GM19452 (cell line): ENCODE measurements at regions not wholly inside any gene's neighbourhood (a gene's known extent, or its start where the extent isn't known, plus 50 kb on each side); places are given as distances from the start of the nearest gene placed in this dataset.
"Not testable (repeated sequence)": the region's sequence is repeated elsewhere in the genome, so short reads cannot be mapped to it uniquely, and the experiment has no call there.

Experiments
- ATAC-seq: cut with Tn5 transposase; IDR thresholded peaks from one replicate; pipeline ENCODE4 v1.9.1; 2021; ENCODE audit not compliant: unreplicated experiment

DNA sequence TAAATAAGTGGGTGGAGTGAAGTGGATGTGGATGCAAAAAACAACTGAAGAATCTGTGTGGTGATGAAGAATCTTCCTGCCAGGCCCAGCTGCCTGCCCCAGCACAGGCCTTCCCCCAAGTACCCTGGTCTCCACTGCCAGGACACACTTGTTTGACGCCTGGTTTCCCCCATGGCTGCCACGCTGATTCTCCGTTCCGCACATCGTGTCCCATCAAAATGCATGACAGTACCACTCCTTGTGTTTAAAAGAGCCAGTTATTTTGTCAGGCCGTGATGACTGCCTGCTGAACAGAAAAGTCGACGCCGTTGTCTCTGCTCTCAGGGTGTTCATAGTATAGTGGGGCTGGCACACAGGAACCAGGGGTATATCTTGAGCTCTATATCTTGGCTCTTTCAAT, 50.3 kb upstream of the KYNU start:
- ATAC-seq = no peak

DNA sequence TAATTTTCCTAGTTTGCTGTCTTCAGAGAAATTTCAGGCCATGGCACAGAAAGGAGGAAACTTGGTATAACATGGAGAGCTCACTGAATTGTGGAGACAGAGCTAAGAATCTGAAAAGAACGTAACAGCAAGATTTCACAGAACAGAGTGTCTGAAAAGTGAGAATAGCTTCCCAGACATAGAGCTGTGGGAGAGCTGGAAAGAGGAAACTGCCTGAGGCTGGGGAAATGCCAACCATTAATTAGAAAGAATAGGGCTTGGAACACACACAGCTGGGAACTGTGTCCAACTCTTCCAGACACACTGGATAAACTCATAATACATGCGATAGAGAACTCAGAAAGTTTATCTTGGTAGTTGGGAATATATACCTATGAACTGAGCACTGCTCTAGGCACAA, 51.6 kb upstream of the KYNU start:
- ATAC-seq = no peak

DNA sequence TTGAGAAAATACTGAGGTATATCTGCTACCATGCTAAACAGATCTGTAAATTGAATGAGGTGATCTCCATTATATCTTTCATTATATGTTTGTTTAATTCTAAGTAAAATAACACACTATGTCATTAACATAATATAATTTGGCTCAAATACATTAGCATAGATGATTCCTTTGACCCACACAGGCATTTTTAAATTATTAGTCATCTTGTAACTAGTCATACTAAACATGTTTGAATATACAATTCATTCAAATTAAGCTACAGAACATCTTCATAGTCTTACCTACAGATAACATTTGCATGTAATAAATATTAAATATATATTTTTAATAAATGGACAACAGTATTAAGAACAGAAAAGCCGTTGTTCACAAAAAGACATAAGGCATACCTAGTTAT, 52.7 kb upstream of the KYNU start:
- ATAC-seq = no peak

DNA sequence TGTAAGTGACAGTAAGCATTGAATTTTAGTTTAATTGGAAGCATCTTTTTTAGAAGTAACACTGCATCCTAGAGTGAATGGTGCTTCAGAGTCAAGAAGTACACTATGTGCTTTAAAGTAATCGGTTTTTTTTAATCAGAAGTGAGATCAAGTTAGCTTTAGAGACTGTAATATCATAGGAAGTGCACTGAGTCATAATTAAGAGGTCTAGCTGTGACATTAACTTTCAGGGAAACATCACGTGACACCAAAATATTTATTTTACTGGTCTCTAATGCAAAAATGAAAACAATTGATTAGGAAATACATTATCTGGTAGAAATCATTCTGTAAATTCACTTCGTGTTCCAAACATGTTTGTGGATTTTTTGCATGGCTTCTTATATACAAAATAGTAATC, 55.3 kb upstream of the KYNU start:
- no peak for ATAC-seq

DNA sequence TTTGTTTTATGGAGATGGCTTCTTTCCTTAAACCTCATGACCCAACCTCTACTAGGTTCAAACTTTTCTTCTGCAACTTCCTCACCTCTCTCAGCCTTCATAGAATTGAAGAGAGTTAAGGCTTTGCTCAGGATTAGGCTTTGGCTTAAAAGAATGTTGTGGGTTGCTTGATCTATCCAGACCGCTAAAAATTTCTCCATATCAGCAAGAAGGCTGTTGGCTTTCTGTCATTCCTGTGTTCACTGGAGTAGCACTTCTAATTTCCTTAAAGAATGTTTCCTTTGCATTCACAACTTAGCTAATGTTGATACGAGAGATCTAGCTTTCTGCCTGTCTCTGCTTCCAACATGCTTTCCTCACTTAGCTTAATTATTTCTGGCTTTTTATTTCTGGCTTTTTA, 58.1 kb upstream of the KYNU start:
- no peak for ATAC-seq

DNA sequence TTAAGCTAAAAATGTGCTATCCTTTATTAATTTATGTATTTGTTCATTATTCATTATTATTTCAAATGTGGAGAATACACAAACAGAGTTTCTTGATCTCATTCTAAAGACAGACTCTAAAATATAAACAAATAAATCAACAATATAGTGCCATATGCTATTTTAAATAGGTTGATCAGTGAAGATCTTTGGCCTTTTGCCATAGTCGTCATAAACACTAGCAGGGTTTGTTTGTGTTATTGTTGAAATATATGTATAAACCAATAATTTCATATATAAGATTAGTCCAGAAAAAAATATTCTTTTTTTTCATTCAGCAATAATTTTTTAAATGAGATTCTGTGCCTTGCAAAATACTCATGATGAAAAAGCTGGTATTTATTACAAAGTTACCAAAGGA, 62.1 kb upstream of the KYNU start:
- ATAC-seq = no peak

DNA sequence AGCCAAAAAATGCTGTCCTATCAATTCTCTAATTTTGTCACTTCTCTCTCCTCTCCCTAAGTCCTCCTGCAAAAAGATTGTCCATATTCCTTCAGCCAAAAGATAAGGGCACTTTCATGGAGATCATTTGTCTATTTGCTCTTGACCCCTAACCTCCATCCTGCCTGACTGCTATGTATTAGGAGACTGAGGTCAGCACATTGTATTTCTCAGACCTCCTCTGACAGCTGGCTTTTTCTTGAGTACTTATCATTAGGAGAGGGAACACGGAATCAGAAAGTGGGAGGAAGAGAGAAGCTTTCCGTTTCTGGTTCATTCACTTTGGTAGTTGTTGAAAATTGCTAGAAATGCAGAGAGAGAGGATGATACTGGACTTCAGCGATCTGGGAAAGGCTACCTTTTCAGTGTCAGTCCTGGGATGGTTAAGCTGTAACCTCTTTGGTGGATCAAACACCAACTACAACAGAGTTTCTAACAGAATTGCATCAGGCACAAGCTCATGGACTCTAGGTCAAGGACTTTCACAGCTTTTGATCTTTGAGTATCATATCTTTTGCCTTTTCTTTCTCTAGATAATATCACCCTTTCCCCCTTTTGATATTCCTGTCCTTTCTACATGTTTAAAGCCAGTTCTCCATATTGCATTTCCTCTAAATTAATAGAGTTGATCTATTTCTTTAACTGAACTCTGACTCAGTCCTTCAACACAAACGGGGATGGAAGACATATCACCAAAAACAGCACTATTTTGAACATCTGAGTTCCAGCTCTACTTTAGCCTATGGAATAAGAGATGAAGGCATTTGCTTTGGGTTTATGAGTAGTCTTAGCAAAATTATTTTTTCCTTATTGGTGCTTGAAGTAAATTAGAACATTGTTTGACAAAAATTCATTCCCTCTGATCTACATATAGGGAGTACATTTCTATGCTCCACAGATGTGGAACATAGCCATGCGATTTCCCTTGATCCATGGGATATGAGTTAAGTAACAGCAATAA, 63.3 kb upstream of the KYNU start:
- ATAC-seq = no peak

DNA sequence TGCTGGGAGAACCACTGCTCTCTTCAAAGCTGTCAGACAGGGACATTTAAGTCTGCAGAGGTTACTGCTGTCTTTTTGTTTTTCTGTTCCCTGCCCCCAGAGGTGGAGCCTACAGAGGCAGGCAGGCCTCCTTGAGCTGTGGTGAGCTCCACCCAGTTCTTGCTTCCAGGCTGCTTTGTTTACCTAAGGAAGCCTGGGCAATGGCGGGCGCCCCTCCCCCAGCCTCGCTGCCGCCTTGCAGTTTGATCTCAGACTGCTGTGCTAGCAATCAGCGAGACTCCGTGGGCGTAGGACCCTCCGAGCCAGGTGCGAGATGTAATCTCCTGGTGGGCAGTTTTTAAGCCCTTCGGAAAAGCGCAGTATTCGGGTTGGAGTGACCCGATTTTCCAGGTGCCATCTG, 65.8 kb upstream of the KYNU start:
- ATAC-seq = not testable (repeated sequence)

DNA sequence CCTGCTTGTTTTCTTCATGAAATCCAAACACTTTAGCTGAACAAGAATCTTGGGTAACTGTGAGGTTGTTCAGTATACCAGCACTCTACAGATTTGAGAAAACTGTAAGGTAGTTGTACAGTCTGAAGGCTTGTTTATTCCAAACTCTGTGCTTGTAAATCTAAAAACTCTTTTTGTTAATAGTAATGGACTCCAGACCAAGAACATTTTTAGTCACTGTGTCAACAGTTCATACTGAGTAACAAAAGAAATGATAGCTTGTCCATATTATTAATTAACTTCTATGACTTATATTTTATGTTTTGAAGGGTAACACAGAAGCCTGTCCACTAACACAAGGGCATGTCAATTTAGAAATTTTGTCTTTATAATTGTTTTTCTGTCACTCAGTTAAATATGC, 72.2 kb upstream of the KYNU start:
- no peak for ATAC-seq

DNA sequence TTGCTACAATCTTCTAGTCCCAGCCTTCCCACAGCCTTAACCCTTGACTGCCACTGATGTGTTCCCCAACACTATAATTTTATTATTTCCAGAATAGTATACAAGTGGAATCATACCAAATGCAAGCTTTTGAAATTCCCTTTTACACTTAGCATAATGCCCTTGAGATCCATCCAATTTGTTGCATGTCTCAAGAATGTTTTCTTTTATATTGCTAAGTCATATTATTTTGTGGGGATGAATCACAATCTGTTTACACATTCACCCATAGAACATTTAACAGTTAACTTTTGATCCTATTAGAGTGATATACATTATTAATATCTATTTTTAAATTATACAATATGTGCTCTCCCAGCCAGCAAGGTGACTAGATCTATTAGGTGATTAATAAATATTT, 74.3 kb upstream of the KYNU start:
- ATAC-seq = no peak

DNA sequence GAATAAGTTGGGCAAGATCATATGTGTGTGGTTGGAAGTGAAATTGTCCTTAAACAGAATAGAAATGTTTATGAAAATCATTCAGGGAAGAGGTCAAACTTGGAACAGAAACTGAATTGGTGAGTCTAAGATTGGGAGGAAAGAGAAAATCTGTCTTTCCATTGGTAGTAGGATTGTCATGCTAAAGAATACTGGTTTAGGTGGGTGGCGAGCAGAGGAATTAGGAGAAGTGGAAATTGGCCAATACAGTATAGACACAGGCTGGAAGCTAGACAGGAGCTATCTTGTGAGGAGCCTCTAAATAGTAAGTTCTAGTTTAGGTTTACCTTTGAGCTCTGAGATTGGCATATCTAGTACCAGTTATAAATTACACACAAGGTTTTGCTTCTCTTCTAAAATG, 80.9 kb upstream of the KYNU start:
- ATAC-seq = no peak

DNA sequence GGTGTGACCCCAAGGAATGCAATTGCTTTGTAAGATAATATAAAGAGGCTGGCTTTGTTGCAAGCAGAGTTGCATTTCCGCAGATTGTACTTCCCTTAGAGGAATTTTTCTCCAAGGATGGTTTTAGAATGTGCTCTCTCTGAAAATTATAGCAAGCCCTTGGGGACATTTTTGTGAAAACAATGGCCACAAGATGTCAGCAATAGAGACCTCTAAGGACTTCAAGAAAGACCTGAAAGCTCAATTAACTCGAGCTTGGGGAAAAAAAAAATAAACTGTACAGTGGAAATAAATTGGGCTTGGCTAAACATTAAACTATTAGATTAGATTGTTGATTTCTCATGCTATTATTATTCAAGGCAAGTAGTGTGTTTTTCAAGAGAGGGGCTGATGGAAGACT, 81.3 kb upstream of the KYNU start:
- ATAC-seq = no peak

DNA sequence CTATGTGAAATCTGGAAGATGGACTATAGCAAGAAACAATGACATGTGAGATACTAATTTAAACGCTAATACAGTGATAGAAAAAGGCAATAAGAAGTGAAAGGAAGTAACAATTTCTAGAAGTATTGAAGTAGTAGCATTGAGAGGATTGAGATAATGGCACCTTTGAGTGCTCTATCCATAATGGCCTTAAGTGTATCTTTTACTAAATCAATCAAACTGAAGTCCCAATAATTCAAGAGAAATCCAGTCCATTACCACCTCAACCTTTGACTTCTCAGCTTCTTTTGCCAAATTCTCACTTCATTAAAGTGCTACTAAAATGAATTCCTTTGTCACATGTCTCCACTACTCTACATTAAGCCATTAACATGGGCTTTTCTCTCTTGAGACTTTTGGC, 82.6 kb upstream of the KYNU start:
- ATAC-seq = no peak

DNA sequence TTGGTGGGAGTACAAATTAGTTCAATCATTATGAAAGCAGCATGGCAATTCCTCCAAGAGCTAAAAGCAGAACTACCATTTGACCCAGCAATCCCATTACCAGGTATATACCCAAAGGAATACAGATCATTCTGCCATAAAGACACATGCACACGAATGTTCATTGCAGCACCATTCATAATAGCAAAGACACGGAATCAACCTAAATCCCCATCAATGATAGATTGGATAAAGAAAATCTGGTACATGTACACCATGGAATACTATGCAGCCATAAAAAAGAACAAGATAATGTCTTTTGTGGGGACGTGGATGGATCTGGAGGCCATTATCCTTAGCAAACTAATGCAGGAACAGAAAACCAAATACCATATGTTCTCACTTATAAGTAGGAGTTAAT, 85.1 kb upstream of the KYNU start:
- ATAC-seq = not testable (repeated sequence)

DNA sequence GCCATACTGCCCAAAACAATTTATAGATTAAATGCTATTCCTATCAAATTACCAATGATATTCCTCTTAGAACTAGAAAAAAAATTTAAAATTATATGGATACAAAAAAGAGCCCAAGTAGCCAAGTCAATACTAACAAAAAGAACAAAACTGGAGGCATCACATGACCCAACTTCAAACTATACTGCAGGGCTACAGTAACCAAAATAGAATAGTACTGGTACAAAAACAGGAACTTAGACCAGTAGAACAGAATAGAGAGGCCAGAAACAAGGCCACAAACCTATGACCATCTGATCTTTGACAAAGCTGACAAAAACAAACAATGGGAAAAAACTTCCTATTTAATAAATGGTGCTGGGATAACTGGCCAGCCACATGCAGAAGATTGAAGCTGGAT, 86.1 kb upstream of the KYNU start:
- no peak for ATAC-seq

DNA sequence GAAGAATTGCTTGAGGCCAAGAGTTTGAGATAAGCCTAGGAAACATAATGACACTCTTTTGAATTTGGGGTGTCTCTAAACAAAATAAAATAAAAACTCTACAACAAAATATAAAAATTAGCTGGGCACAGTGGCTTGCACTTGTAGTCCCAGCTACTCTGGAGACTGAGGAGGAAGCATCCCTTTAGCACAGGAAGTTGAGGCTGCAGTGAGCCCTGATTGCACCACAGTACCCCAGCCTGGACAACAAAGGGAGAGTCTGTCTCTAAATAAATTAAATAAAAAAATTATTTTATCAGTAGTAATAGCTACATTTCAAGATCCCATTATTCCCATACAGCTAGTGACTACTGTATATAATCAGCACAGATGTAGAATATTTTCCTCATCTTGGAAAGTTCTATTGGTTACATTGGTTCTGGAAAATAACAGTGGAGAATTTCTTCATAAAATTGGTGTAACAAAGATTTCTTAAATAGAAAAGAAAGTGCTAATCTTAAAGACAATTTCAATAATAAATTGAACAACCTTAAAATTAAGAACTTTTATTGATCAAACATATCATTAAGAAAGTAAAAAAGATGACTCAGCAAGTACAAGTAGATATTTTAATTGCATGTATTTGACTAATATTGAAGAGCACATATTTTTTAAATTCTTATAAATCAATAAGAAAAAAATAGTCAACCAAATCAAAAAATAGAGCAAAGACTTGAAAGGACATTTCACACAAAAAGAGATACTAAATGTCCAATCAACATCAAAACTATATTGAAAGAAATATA, 90.4 kb upstream of the KYNU start:
- ATAC-seq = no peak

DNA sequence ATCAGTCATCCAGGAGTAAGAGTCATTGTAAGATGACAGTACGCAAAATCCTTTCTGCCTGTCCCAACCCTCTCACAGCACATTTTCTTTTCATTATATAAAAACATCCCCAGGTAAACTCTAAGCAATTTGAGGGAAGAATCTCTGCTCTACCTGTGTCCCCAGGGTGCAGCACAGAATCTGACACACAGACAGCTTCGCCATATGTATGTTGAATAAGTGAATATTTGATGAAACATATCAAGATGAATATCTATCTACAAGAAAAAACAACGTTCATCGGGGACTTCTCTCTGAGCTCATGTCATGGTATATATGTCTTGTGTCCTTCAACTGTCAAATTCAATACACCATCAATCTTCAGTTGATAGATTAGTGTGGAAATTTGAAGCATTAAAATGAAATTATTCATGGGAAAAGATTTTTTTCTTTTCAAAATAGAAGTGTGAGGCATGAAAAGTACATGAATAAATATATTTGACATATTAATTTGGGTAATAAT, 94.5 kb upstream of the KYNU start:
- ATAC-seq = no peak

DNA sequence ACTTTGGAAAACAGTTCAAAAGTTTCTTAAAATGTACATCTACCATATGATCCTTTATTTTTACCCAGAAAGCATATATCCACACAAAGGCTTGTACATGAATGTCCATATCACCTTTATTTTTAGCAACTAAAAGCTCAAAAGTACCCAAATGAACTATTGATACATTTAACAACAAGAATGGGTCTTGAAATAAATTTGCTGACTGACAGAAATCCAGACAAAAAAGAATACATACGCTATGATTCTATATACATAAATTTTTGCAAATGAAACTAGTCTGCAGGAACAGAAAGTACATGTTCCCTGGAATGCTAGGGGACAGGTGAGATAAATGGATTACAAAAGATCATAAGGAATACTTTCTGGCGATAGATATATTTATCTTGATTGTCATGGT, 96.3 kb upstream of the KYNU start:
- ATAC-seq = no peak

DNA sequence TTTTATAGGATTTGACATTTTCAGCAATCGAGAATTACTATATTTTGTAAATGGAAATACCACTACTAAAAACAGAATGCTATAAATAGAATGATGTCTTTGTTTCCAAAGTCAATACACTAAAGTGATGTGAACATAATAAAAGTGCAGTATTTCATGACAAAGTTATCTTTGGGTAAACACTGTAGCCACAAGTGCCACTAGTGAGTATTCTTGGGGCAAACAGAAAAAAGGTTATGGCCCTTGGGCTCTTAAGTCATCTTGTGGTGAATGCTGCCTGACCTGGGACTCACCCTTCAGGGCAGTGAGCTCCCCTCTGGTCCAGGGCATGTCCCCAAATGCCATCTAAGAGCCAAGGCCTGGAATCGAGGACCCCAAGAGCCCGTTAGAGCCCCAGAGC, 99.2 kb upstream of the KYNU start:
- no peak for ATAC-seq

DNA sequence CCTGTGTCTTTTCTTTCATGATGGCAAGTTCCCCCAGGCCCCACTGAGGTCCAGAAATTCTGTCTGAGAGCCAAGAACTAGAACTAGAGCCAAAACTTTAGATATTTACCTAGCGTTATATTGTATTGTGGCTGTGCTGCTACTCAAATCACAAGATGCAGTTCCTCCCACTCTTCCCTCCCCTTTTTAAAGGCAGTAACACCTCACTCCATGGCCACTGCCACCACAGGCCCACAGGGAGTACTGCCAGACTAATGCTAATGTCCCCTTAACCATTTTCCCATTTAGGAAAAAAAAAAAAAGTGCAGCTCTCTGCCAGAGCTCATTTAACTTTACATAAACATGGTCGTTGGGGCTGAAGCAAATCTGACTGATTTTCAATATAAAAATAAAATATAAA, 99.7 kb upstream of the KYNU start:
- no peak for ATAC-seq

DNA sequence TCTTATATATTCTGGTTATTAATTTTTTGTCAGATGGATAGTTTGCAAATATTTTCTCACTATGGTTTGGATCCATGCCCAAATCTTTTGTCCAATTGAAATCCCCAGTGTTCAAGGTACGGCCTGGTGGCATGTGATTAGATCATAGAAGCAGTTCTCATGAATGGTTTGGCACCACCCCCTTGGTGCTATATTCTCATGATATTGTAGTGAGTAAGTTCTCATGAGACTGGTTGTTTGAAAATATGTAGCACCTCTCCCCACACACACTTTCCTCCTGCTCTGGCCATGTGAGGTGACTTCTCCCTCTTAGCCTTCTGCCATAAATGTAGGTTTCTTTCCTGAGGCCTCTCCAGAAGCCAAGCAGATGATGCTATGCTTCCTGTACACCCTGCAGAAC, 107.7 kb upstream of the KYNU start:
- ATAC-seq = no peak

DNA sequence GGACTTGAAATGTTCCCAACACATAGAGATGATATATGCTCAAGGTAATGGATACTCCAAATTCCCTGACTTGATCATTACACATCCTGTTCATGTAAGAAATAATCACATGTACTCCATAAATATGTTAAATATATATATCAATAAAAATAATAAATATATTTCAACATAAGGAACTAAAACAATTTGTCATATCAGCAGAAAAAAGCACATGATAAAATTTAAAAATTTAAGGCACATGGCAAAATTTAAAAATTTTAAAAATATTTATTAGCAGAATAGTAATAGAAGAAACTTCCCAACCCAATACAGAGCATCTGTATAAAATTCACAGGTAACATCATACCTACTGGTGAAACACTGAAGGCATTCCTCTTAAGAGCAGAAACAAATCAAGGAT, 109.6 kb upstream of the KYNU start:
- ATAC-seq = no peak
